AG10803 (cell line): ENCODE measurements at regions not wholly inside any gene's neighbourhood (a gene's known extent, or its start where the extent isn't known, plus 50 kb on each side); places are given as distances from the start of the nearest gene placed in this dataset.

Source experiments
- DNase-seq: peaks from one replicate; pipeline ENCODE4 v3.0.0; 2010; ENCODE audit warnings: low read depth
- H3K4me3 ChIP-seq: 2 replicates; pipeline ENCODE4 v1.5.1; 2011; ENCODE audit warnings: mild to moderate bottlenecking, low read length, control low read depth
- CTCF ChIP-seq: conservative IDR thresholded peaks from 2 replicates; pipeline ENCODE4 v1.5.1; 2011; ENCODE audit warnings: mild to moderate bottlenecking, low read length, control low read depth, inconsistent platforms

- no peak for TF ChIP-seq CTCF
Observed at GRCh38 chr7:155893176-155893575, 80.9 kb upstream of the SHH start.

GRCh38 chr7:155889636-155890511, 77.6 kb upstream of the SHH start:
- no peak overlapping the region for H3K4me3 ChIP-seq
- TF ChIP-seq CTCF: no peak
- no peak for DNase-seq

More at GRCh38 chr7:155893176-155893575, 80.9 kb upstream of the SHH start:
- no peak overlapping the region for H3K4me3 ChIP-seq
- DNase-seq: no peak

GRCh38 chr7:155887174-155887525, 74.9 kb upstream of the SHH start:
- no peak for TF ChIP-seq CTCF
- no peak for DNase-seq
- H3K4me3 ChIP-seq: no peak overlapping the region

- no peak for DNase-seq
- H3K4me3 ChIP-seq: no peak overlapping the region
- no peak for TF ChIP-seq CTCF
Observed at GRCh38 chr7:155886391-155887173, 74.3 kb upstream of the SHH start.

GRCh38 chr7:155885167-155886155, 73.2 kb upstream of the SHH start:
- no peak for TF ChIP-seq CTCF
- H3K4me3 ChIP-seq: no peak overlapping the region
- DNase-seq: no peak

- DNase-seq: no peak
- TF ChIP-seq CTCF: no peak
- H3K4me3 ChIP-seq: no peak overlapping the region
Observed at GRCh38 chr7:155884225-155885166, 72.2 kb upstream of the SHH start.
